HCT116 (cell line): ENCODE measurements at regions not wholly inside any gene's neighbourhood (a gene's known extent, or its start where the extent isn't known, plus 50 kb on each side); places are given as distances from the start of the nearest gene placed in this dataset.

Experiments
- ATAC-seq: fragments of 200-7000 bp; cut with Tn5 transposase; 2 replicates; pipeline ENCODE4 v1.9.1; 2020; ENCODE audit warnings: mild to moderate bottlenecking, moderate library complexity
- BruUV-seq: library from RNA; stranded (reverse); fragments of 400-500 nt; replicated peaks from 2 replicates; lab custom pipeline; 2021; lab: Mats Ljungman, UMichigan
- CTCF ChIA-PET: fragments of 300-600 bp; sonication (Branson Sonifier 250); formaldehyde crosslinking; loops from one replicate; lab custom pipeline; 2021; ENCODE audit warnings: antibody characterized with exemption; lab: Charles Lee
- POLR2A ChIA-PET: fragments of 300-600, 350-600 bp; sonication (Branson Sonifier 250); formaldehyde crosslinking; loops from one replicate; lab custom pipeline; 2021; ENCODE audit warnings: antibody characterized with exemption; lab: Charles Lee
- RAD21 ChIA-PET, 2 experiments: fragments of 300-600 bp; sonication (Branson Sonifier 250); formaldehyde crosslinking; loops; one replicate each; lab custom pipeline; 2023; ENCODE audit warnings: low total read pairs in 2 of 2; ENCODE audit not compliant: uncharacterized antibody in 2 of 2, unreplicated experiment in 2 of 2, low non-redundant PET in 1 of 2; lab: Charles Lee
- DNase-seq: peaks from one replicate; pipeline ENCODE4 v3.0.0-alpha.2; 2010; ENCODE audit warnings: low read depth, low spot score
- H2AFZ ChIP-seq: fragments of 200-600 bp; shearing (Covaris generic), sonication (generic); 2 replicates; pipeline ENCODE4 v1.6.1; 2017; ENCODE audit warnings: low read depth, mixed run types, mixed read lengths, antibody characterized with exemption, low read length; ENCODE audit not compliant: poor library complexity, severe bottlenecking
- H3K27ac ChIP-seq: 2 replicates; pipeline ENCODE4 v1.5.1; 2012; ENCODE audit warnings: low read depth, low read length
- H3K27me3 ChIP-seq: fragments of 200-600 bp; sonication (generic); 2 replicates; pipeline ENCODE4 v1.6.1; 2016; ENCODE audit warnings: mixed run types, low read length, mixed read lengths; ENCODE audit not compliant: insufficient read depth
- H3K36me3 ChIP-seq, 2 experiments: fragments of 200-500 bp in 1 of 2; fragments of 200-600 bp in 1 of 2; sonication (Bioruptor generic) in 1 of 2; sonication (generic) in 1 of 2; 2 replicates each; pipeline versions ENCODE4 v1.5.1 to v1.6.1; 2014 to 2016; ENCODE audit warnings: low read length in 2 of 2, inconsistent platforms in 1 of 2, mixed read lengths in 1 of 2, mixed run types in 1 of 2; ENCODE audit not compliant: insufficient read depth in 2 of 2, control insufficient read depth in 1 of 2
- H3K4me1 ChIP-seq, 2 experiments: fragments of 200-600 bp in 1 of 2; sonication (generic) in 1 of 2; 2 replicates each; pipeline versions ENCODE4 v1.5.1 to v1.6.1; 2012 to 2017; ENCODE audit warnings: low read length in 2 of 2, inconsistent platforms in 1 of 2, mild to moderate bottlenecking in 1 of 2, mixed read lengths in 1 of 2, mixed run types in 1 of 2, moderate library complexity in 1 of 2; ENCODE audit not compliant: insufficient read depth in 2 of 2, control insufficient read depth in 1 of 2
- H3K4me2 ChIP-seq: fragments of 200-600 bp; sonication (generic); 2 replicates; pipeline ENCODE4 v1.6.1; 2017; ENCODE audit warnings: mixed run types, low read length, mixed read lengths
- H3K4me3 ChIP-seq, 2 experiments: fragments of 200-600 bp in 1 of 2; sonication (generic) in 1 of 2; replicated peaks in 1 of 2; 2 replicates each; pipeline ENCODE4 v1.5.1; 2011 to 2016; ENCODE audit warnings: low read length in 2 of 2, control low read depth in 1 of 2, low read depth in 1 of 2, mild to moderate bottlenecking in 1 of 2, mixed read lengths in 1 of 2, mixed run types in 1 of 2
- H3K79me2 ChIP-seq: fragments of 200-600 bp; sonication (generic); 2 replicates; pipeline ENCODE4 v1.6.1; 2017; ENCODE audit warnings: mild to moderate bottlenecking, mixed run types, low read length, moderate library complexity, mixed read lengths; ENCODE audit not compliant: insufficient read depth
- H3K9ac ChIP-seq: fragments of 200-600 bp; sonication (generic); 2 replicates; pipeline ENCODE4 v1.6.1; 2016; ENCODE audit warnings: low read length, mixed read lengths
- H3K9me2 ChIP-seq: fragments of 200-600 bp; sonication (generic), shearing (Covaris generic); 2 replicates; pipeline ENCODE4 v1.6.1; 2017; ENCODE audit warnings: mixed run types, mild to moderate bottlenecking, moderate library complexity; ENCODE audit not compliant: insufficient read depth
- H3K9me3 ChIP-seq, 2 experiments: fragments of 200-500 bp in 1 of 2; fragments of 200-600 bp in 1 of 2; sonication (Bioruptor generic) in 1 of 2; sonication (generic) in 1 of 2; 2 replicates each; pipeline ENCODE4 v1.6.1; 2014 to 2017; ENCODE audit warnings: low read length in 2 of 2, mixed read lengths in 2 of 2, inconsistent platforms in 1 of 2, low read depth in 1 of 2, mild to moderate bottlenecking in 1 of 2, mixed run types in 1 of 2, moderate library complexity in 1 of 2; ENCODE audit not compliant: control insufficient read depth in 1 of 2, insufficient read depth in 1 of 2
- H4K20me1 ChIP-seq: fragments of 200-600 bp; sonication (generic), shearing (Covaris generic); 2 replicates; pipeline ENCODE4 v1.6.1; 2017; ENCODE audit warnings: mixed run types, mild to moderate bottlenecking, moderate library complexity; ENCODE audit not compliant: insufficient read depth
- ATF3 ChIP-seq: IDR thresholded peaks from 2 replicates; pipeline ENCODE4 v1.6.1; 2012
- EZH2phosphoT487 ChIP-seq: fragments of 200-600 bp; IDR thresholded peaks from 2 replicates; pipeline ENCODE4 v1.6.1; 2018; ENCODE audit warnings: antibody characterized with exemption, borderline replicate concordance
- FOSL1 ChIP-seq: IDR thresholded peaks from 2 replicates; pipeline ENCODE4 v1.6.1; 2012; ENCODE audit warnings: low read depth
- REST ChIP-seq: IDR thresholded peaks from 2 replicates; pipeline ENCODE4 v1.6.1; 2012; ENCODE audit warnings: low read depth
- SP1 ChIP-seq: IDR thresholded peaks from 2 replicates; pipeline ENCODE4 v1.6.1; 2012; ENCODE audit warnings: low read depth
- TCF7L2 ChIP-seq: IDR thresholded peaks from 2 replicates; pipeline ENCODE4 v1.7.0; 2011; ENCODE audit warnings: borderline replicate concordance, inconsistent platforms; ENCODE audit not compliant: insufficient read depth, insufficient read length; ENCODE audit errors: extremely low read depth
- YY1 ChIP-seq: IDR thresholded peaks from 2 replicates; pipeline ENCODE4 v1.6.1; 2011; ENCODE audit warnings: low read length, low read depth, moderate library complexity, mild to moderate bottlenecking; ENCODE audit not compliant: insufficient replicate concordance; ENCODE audit errors: extremely low read depth
- intact Hi-C: fragments of 100-400 bp; cut with micrococcal nuclease; formaldehyde crosslinking; loops from 2 replicates; pipeline ENCODE4 v1.10.0; 2022
- TF ChIP-seq, protein P1 (sequence below): IDR thresholded peaks from 2 replicates; pipeline ENCODE4 v1.6.1; 2012

GRCh38 chr2:217513258-217513657, 489.5 kb downstream of the TNS1 start:
- H3K4me3 ChIP-seq: no peak overlapping the region
- no peak for TF ChIP-seq YY1
- TF ChIP-seq TCF7L2: no peak
- TF ChIP-seq SP1: no peak
- no peak for TF ChIP-seq REST
- no peak for TF ChIP-seq FOSL1
- TF ChIP-seq EZH2phosphoT487: no peak
- TF ChIP-seq ATF3: no peak
- TF ChIP-seq, protein P1, sequence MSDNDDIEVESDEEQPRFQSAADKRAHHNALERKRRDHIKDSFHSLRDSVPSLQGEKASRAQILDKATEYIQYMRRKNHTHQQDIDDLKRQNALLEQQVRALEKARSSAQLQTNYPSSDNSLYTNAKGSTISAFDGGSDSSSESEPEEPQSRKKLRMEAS: no peak
- RAD21 ChIA-PET: no interaction called here
- no peak overlapping the region for H3K9ac ChIP-seq
- no peaks in the 10 kb centered on the region for H4K20me1 ChIP-seq
- BruUV-seq: no TSS peak
- ATAC-seq (no peak), DNase-seq (no peak)
- no peaks in the 10 kb centered on the region for H3K36me3 ChIP-seq
- no peak overlapping the region for H3K27ac ChIP-seq
- H3K9me3 ChIP-seq: no peaks in the 10 kb centered on the region
- H2AFZ ChIP-seq: no peak overlapping the region
- POLR2A ChIA-PET: no interaction called here
- H3K79me2 ChIP-seq: no peaks in the 10 kb centered on the region
- CTCF ChIA-PET: no interaction called here
- H3K9me2 ChIP-seq: no peaks in the 10 kb centered on the region
- H3K4me1 ChIP-seq: peaks cover 0 to 3% of the 10 kb centered on the region in 2 experiments; a peak in 2 of 4 replicates
- H3K27me3 ChIP-seq: peaks cover 6% of the 10 kb centered on the region; the same call in 1 of the 2 replicates
- intact Hi-C loops: loop anchor here (10.0 kb wide), 1 partner anchor 348 kb away; no protein-coding TSS in a partner anchor
- no peak overlapping the region for H3K4me2 ChIP-seq
